ENCODE measurements at regions not wholly inside any gene's neighbourhood (a gene's known extent, or its start where the extent isn't known, plus 50 kb on each side); places are given as distances from the start of the nearest gene placed in this dataset.

- BruUV-seq (replicated peaks) = no TSS peak
These were observed 635.6 kb upstream of the ALCAM start for GRCh38 chr3:104731074-104731473.

GRCh38 chr3:104734627-104735026 lies 632.1 kb upstream of the ALCAM start:
- no peaks in the 10 kb centered on the region for H3K4me1 Mint-ChIP-seq (ENCODE audit: insufficient read depth, unreplicated experiment)
- no TSS peak for BruUV-seq (replicated peaks)
- no peaks in the 10 kb centered on the region for H3K36me3 Mint-ChIP-seq (ENCODE audit: insufficient read depth, unreplicated experiment)

More at GRCh38 chr3:104731074-104731473, 635.6 kb upstream of the ALCAM start:
- no peaks in the 10 kb centered on the region for H3K36me3 Mint-ChIP-seq (ENCODE audit: insufficient read depth, unreplicated experiment)
- intact Hi-C loops (cut with micrococcal nuclease) = no loop called here
- no peak for DNase-seq (ENCODE audit: unreplicated experiment)
- H3K27me3 Mint-ChIP-seq (ENCODE audit: insufficient read depth, unreplicated experiment) = no peaks in the 10 kb centered on the region
- CTCF ChIA-PET = no interaction called here
- POLR2A ChIA-PET = no interaction called here
- no peak overlapping the region for H3K4me3 Mint-ChIP-seq (ENCODE audit: unreplicated experiment)
- no peak overlapping the region for H3K27ac Mint-ChIP-seq (ENCODE audit: low read depth, unreplicated experiment)
- H3K9me3 Mint-ChIP-seq (ENCODE audit: unreplicated experiment) = no peaks in the 10 kb centered on the region
- no peak for TF ChIP-seq CTCF (IDR thresholded peaks at IDR 0.05; ENCODE audit: unreplicated experiment)
- no peaks in the 10 kb centered on the region for H3K4me1 Mint-ChIP-seq (ENCODE audit: insufficient read depth, unreplicated experiment)

GRCh38 chr3:104735691-104736090 lies 631.0 kb upstream of the ALCAM start:
- POLR2A ChIA-PET = no interaction called here
- Mint-ChIP-seq H3K4me1 (ENCODE audit: insufficient read depth, unreplicated experiment) (no peaks in the 10 kb centered on the region), H3K27ac (ENCODE audit: low read depth, unreplicated experiment) (no peak overlapping the region), H3K4me3 (ENCODE audit: unreplicated experiment) (no peak overlapping the region), H3K27me3 (ENCODE audit: insufficient read depth, unreplicated experiment) (no peaks in the 10 kb centered on the region), H3K36me3 (ENCODE audit: insufficient read depth, unreplicated experiment) (no peaks in the 10 kb centered on the region), H3K9me3 (ENCODE audit: unreplicated experiment) (no peaks in the 10 kb centered on the region)
- no peak for DNase-seq (ENCODE audit: unreplicated experiment)
- BruUV-seq (replicated peaks) = no TSS peak
- intact Hi-C loops (cut with micrococcal nuclease) = no loop called here
- CTCF ChIA-PET = interaction anchor here (0.6 to 1.5 kb wide), 2 partner anchors 36 to 100 kb away, joined by 3 to 4 read pairs; no protein-coding TSS in a partner anchor
- no peak for TF ChIP-seq CTCF (IDR thresholded peaks at IDR 0.05; ENCODE audit: unreplicated experiment)

More at GRCh38 chr3:104734627-104735026, 632.1 kb upstream of the ALCAM start:
- Mint-ChIP-seq H3K27ac (ENCODE audit: low read depth, unreplicated experiment) (no peak overlapping the region), H3K27me3 (ENCODE audit: insufficient read depth, unreplicated experiment) (no peaks in the 10 kb centered on the region), H3K4me3 (ENCODE audit: unreplicated experiment) (no peak overlapping the region), H3K9me3 (ENCODE audit: unreplicated experiment) (no peaks in the 10 kb centered on the region)
- no peak for TF ChIP-seq CTCF (IDR thresholded peaks at IDR 0.05; ENCODE audit: unreplicated experiment)
- ChIA-PET POLR2A (no interaction called here), CTCF (interaction anchor here (0.6 to 1.5 kb wide), 3 partner anchors 18 to 35 kb away, joined by 3 to 4 read pairs (median 4); no protein-coding TSS in a partner anchor)
- intact Hi-C loops (cut with micrococcal nuclease) = no loop called here
- no peak for DNase-seq (ENCODE audit: unreplicated experiment)

GRCh38 chr3:104738271-104738670 lies 628.4 kb upstream of the ALCAM start:
- no TSS peak for BruUV-seq (replicated peaks)
- Mint-ChIP-seq H3K4me1 (ENCODE audit: insufficient read depth, unreplicated experiment) (no peaks in the 10 kb centered on the region), H3K9me3 (ENCODE audit: unreplicated experiment) (no peaks in the 10 kb centered on the region), H3K4me3 (ENCODE audit: unreplicated experiment) (no peak overlapping the region), H3K27me3 (ENCODE audit: insufficient read depth, unreplicated experiment) (no peaks in the 10 kb centered on the region), H3K36me3 (ENCODE audit: insufficient read depth, unreplicated experiment) (no peaks in the 10 kb centered on the region), H3K27ac (ENCODE audit: low read depth, unreplicated experiment) (no peak overlapping the region)
- POLR2A ChIA-PET = no interaction called here
- DNase-seq (ENCODE audit: unreplicated experiment) = no peak
- intact Hi-C loops (cut with micrococcal nuclease) = no loop called here
- no peak for TF ChIP-seq CTCF (IDR thresholded peaks at IDR 0.05; ENCODE audit: unreplicated experiment)
- CTCF ChIA-PET = no interaction called here
